Hematopoietic multipotent progenitor cell treated with erythropoietin and hydrocortisone succinate and interleukin-3 and kit ligand, for 17 days (in vitro differentiated cells): ENCODE measurements at regions not wholly inside any gene's neighbourhood (a gene's known extent, or its start where the extent isn't known, plus 50 kb on each side); places are given as distances from the start of the nearest gene placed in this dataset.
"Not testable (repeated sequence)": the region's sequence is repeated elsewhere in the genome, so short reads cannot be mapped to it uniquely, and the experiment has no call there.

ENCODE experiments used
- DNase-seq: peaks from one replicate; pipeline ENCODE4 v3.0.0-alpha.2; 2015; ENCODE audit warnings: low spot score

GRCh38 chr7:39825401-39825980 is 124.6 kb upstream of the CDK13 start:
- DNase-seq: no peak

- DNase-seq: no peak
Measured at GRCh38 chr7:39826166-39826565, 123.9 kb upstream of the CDK13 start.

GRCh38 chr7:39827571-39827970 is 122.5 kb upstream of the CDK13 start:
- DNase-seq: no peak

- no peak for DNase-seq
Measured at GRCh38 chr7:39829028-39829427, 121.0 kb upstream of the CDK13 start.

GRCh38 chr7:39832519-39833085 is 117.5 kb upstream of the CDK13 start:
- DNase-seq: no peak

GRCh38 chr7:39833180-39833799 is 116.8 kb upstream of the CDK13 start:
- DNase-seq: not testable (repeated sequence)

- not testable (repeated sequence) for DNase-seq
Measured at GRCh38 chr7:39833865-39834634, 116.0 kb upstream of the CDK13 start.

- DNase-seq: no peak
Measured at GRCh38 chr7:39838326-39838725, 111.7 kb upstream of the CDK13 start.

- no peak for DNase-seq
Measured at GRCh38 chr7:39845006-39845405, 105.0 kb upstream of the CDK13 start.

GRCh38 chr7:39847227-39847626 is 102.8 kb upstream of the CDK13 start:
- no peak for DNase-seq

- no peak for DNase-seq
Measured at GRCh38 chr7:39851466-39852045, 98.5 kb upstream of the CDK13 start.

GRCh38 chr7:39854616-39855324 is 95.3 kb upstream of the CDK13 start:
- DNase-seq: not testable (repeated sequence)

GRCh38 chr7:39855325-39855674 is 94.8 kb upstream of the CDK13 start:
- DNase-seq: no peak

- DNase-seq: not testable (repeated sequence)
Measured at GRCh38 chr7:39863675-39864322, 86.3 kb upstream of the CDK13 start.

- DNase-seq: not testable (repeated sequence)
Measured at GRCh38 chr7:39869888-39870522, 80.1 kb upstream of the CDK13 start.

GRCh38 chr7:39871610-39872009 is 78.4 kb upstream of the CDK13 start:
- DNase-seq: not testable (repeated sequence)

GRCh38 chr7:39880556-39880955 is 69.5 kb upstream of the CDK13 start:
- DNase-seq: no peak

- no peak for DNase-seq
Measured at GRCh38 chr7:39882148-39882784, 67.8 kb upstream of the CDK13 start.

GRCh38 chr7:39883812-39884390 is 66.2 kb upstream of the CDK13 start:
- DNase-seq: no peak

GRCh38 chr7:39888171-39888853 is 61.7 kb upstream of the CDK13 start:
- DNase-seq: no peak
